Activated T-helper 9 cell treated with anti-CD3 and anti-CD28 coated beads, Interleukin-2, amount 50 U/mL, for 16 hours (primary cell): ENCODE measurements at regions not wholly inside any gene's neighbourhood (a gene's known extent, or its start where the extent isn't known, plus 50 kb on each side); places are given as distances from the start of the nearest gene placed in this dataset.
A peak's percentile ranks its signal among the peaks of the same experiment; 100 is the strongest.

ENCODE experiments used
- DNase-seq: peaks from one replicate; pipeline ENCODE4 v3.0.0-alpha.2; 2020; ENCODE audit warnings: low read depth

DNA sequence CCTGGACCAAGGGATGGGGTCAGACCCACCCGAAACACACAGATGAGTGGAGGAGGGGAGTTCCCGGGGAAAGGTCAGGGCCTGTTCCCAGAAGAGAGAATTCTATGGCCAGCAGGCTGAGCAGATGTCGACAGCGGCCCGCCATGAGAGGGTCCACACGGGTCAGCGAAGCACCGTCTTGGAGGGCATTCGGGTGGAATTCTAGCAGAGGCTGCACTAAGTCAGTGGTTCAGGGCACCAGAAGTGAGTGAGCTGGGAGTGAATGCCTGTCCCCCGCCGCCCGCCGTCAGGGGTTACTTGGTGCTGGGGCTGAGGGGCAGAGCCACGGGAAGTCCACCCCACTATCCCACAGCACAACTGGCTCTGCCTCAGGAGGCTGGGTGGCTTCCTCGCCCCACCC, 96.2 kb upstream of the VSTM2B start:
- DNase-seq: no peak

DNA sequence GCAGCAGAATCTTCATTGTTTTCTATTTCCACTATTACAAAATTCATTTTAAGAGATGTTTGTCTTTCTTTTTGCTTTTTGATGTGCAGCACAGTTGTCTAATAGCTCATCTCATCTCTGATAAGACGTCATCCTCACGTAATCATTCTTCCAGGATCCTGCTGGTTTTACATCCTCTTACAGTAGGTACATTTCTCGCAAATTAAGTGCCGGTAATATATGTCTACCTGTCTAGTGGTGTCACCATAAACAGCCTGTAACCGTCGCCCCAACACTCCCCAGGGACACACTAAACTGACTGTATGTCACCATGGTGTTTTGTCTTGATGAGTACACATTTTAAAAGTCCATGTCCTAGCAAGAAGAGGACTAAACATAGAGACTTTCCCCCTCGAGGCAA, 94.5 kb upstream of the VSTM2B start:
- DNase-seq: no peak

DNA sequence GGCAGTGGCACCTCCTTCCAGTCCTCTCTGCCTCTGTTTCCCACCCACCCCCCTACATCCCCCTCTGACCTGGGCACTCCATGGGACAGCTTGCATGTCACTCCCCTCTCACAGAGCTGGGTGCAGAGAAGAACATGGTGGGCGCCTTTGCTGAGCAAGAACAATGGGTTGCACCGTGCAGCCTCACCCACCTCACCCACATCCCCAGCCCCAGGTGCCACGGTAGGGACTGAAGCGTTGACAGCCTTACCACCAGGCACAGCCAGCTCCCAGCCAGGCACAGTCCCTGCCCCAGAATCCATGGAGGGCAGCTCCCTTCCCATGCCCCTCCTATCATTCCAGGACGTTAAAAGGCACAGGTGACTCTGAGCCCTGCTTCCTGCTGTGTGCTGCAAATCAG, 93.1 kb upstream of the VSTM2B start:
- DNase-seq: no peak

DNA sequence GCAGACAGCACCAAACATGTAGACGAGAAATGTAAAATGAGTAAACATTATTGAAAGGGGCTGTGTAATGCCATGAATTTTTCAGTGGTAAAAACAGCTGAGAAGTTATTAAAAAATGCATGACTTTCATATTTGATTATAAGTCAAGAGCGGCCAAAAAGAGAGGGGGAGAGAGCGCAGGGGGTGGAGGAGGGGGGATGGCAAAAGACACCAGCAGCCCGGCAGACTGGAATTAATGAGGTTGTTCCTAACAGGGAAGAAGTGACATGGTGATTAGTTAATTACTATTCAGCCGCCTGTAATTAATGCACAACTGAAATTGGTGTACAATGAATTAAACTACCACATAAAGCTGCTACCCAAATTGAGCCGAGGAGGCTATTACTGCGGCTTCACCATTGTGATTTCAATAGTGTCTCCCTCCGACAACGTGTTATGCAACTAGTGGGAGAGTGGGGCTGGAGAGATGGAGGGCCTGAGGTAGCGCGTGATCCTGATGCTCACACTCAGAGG, 89.1 kb upstream of the VSTM2B start:
- no peak for DNase-seq

DNA sequence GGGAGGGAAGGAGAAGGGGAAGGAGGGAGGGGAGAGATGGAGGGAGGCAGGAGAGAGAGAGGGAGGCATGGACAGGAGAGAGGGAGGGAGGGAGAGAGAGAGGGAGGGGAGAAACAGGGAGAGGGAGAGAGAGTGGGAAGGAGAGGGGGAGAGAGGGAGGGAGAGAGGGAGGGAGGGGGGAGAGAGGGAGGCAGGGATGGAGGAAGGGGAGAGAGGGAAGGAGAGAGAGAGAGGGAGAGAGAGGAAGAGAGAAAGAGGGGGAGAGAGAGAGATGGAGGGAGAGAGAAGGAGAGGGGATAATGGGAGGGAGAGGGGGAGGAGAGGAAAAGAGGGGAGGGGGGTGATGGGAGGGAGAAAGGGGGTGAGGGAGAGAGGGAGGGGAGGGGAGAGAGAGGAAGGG, 86.8 kb upstream of the VSTM2B start:
- DNase-seq: no peak

DNA sequence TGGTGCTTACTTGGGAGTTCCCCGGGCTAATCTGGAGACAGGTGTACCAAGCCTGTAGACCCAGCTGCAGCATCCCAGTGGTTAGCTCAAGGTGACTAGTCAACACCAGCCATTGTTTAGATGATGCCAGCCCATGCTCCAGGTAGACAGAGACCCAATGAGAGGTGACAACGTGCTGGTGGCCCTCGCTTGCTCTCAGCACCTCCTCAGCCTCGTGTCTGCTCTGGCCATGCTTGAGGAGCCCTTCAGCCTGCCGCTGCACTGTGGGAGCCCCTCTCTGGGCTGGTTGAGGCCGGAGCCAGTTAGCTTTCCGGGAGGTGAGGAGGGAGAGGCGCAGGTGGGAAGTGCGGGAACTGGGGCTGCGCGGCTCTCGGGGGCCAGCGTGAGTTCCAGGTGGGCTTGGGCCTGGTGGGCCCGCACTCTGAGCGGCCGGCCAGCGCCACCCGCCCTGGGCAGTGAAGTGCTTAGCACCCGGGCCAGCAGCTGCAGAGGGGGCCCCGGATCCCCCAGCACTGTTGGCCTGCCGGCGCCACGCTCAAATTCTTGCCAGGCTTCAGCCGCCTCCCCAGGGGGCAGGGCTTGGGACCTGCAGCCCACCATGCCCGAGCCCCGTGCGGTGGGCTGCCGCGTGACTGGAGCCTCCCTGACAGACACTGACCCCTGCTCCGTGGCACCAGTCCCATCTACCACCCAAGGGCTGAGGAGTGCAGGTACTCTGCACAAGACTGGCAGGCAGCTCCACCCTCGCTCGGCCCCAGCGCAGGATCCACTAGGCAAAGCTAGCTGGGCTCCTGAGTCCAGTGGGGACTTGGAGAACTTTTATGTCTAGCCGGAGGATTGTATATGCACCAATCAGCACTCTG, 85.9 kb upstream of the VSTM2B start:
- no peak for DNase-seq

DNA sequence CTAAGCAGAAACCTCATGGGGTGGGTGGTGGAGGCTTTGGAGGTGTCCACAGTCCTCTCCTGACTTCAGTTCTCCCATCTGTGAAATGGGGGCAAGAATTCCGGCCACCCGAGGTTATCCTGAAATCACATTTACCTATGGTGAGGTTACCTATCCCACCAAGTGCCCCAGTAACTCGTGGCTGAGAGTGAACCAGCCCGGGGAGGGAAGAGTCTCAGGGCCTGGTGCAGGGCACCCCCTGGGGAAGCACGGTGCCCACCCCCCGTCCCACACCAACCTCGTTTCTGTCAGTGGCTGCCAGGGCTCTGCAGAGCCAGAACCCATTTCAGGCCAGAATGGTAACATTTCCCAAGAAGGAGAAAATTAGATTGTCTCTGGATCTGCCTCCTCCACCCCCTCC, 83.7 kb upstream of the VSTM2B start:
- DNase-seq: no peak

DNA sequence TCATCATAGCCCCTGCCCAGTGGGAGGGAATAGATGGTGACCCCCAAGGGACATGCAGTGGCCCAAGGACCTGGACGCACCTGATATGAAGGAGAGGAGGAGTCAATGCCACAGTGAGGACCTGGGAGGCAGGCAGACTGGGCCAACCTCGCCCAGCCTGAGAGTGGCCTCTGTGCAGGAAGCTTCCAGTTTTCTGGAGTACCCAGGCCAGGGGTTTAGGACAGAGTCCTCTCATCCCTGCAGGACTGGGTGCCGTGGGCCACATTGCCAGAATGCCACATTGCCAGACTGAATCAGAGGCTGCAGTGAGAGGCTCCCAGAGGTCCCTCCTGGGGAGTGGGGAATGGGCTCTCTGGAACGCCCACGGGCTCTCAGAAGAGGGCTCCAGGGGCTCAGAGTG, 82.9 kb upstream of the VSTM2B start:
- DNase-seq: no peak

DNA sequence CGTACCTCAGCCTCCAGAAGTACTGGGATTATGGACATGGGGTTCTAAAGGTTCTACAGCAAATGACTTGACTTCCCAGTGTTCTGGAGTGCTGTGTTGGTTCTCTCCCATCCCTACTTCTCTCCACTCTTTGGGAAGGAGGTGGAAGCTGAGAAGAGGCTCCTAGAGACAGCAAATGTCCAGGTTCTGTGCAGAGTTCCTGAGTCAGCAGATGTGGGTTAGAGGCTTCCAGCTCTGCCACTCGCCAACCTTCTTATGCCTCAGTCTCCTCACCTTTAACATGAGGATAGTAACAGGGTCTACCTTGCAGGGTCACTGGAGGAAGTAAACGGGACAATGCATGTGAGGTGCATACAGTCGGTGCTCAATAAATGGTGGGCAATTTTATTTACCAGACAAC, 80.5 kb upstream of the VSTM2B start:
- no peak for DNase-seq

DNA sequence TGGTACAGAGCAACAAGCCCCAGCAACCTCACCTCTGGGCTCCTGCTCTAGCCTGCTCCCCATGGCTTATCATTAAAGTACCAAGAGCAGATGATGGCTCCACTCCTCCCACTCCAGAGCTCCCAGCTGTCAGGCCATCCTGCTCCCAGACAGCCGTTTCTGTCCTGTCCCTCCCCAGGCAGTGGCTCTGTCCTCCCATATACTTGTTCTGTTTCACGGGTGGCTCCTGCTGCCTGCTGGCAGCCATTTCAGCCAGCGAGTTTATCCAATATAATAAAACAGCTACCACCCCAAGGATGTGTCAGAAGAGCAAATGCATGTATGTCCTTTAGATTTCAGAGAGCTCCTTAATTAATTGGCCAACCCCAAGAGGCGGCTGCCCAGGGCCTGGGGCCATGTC, 79.4 kb upstream of the VSTM2B start:
- no peak for DNase-seq

DNA sequence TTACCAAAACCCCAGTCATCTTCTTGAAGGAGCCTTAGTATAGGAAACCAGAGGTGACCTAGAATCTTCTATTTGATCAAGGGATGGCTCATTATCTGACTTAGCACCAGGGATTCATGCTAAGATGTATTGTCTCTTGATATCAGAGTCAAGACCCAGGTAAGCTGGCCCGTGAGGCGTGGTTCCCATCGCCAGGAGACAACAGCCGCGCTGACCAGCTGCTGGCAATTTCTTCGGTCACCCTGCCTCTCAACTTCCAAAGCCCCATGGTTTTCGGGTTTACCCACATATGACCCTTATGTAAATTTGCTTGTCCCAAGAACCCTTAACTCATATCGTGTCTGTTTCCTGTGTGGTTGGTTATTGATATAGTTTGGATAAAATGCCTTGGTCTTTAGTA, 77.7 kb upstream of the VSTM2B start:
- no peak for DNase-seq

DNA sequence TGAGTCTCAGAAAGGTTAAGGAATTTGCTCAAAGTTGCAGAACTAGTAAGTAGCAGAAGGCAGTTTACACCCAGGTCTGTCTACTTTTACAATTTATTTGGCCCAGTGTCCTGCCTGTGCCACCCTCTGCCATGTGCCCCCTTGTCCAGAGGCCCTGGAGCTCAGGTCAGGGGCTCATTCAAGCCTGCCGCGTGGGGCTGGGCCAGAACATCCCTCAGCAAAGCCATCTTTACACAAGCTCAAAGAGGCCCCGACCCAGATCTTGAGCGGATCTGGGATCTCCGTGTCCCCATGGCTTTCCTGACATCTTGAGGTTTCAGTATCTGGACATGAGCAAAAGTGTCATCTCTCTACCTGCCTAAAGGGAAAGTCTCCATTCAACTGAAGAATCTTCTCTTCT, 76.4 kb upstream of the VSTM2B start:
- DNase-seq: no peak

DNA sequence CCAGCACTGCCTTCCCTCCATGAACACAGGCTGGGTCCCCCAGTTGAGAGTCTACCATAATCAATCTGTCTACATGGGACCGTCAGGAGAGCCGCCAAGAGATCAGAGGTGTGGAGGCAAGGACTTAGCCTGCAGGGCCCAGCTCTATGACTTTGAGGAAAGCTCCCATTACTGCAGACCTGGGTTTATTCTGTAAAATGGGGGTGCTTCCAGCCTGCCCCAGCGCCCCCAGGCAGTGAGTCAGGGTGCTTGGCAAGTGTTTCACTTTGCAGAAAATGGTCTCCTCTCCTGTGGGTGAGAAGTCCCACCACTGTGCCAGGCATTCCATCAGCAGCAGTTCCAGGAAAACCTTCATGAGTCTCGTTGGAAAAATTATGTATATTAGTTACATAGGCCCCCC, 75.5 kb upstream of the VSTM2B start:
- DNase-seq: no peak

DNA sequence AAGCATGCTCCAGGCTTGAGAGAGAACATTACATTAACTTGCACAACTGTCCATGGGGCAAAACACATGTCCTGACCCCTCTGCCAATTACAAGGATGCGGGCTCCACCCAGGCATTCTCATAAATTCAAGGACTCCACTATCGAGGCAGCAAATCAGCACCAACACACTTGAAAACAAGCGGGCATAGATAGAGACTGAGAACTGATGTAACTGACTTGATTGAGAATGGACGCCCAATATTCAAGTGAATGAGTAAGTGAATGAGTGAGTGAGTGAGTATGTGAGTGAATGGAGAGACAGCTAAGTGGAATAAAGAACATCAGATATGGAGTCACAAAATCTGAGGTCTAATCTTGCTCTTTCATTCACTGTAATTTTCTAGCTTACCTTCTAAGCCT, 75.0 kb upstream of the VSTM2B start:
- no peak for DNase-seq

DNA sequence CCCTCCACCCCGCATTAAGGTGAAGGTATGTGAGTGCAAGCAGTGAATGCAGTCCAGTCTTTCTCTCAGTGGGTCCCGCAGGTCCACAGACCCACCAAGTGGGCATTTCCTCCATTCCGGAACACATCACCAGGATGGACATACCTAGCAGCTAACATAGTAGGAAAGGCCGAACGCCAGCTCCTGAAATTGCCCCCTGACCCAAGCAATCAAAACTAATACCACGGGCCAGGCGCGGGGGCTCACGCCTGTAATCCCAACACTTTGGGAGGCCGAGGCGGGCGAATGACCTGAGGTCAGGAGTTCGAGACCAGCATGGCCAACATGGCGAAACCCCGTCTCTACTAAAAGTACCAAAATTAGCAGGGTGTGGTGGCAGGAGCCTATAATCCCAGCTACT, 71.7 kb upstream of the VSTM2B start:
- DNase-seq: no peak

DNA sequence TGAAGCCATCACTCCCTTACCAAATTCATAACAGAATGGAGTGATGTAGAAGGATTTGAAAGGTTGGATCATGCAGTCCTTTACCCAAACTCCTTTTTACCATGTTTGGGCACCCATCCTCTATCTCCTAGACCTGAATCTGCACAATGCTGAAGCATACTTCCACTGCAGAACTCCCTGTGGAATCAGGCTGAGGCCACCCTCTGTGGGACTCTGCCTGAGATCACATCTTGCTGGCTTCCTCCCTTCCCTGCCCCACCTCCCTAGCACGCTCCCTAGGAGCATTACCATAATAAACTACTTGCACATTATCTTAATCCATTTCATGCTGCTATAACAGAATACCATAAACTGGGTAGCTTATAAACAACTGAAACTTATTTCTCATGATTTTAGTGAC, 68.4 kb upstream of the VSTM2B start:
- DNase-seq: no peak

DNA sequence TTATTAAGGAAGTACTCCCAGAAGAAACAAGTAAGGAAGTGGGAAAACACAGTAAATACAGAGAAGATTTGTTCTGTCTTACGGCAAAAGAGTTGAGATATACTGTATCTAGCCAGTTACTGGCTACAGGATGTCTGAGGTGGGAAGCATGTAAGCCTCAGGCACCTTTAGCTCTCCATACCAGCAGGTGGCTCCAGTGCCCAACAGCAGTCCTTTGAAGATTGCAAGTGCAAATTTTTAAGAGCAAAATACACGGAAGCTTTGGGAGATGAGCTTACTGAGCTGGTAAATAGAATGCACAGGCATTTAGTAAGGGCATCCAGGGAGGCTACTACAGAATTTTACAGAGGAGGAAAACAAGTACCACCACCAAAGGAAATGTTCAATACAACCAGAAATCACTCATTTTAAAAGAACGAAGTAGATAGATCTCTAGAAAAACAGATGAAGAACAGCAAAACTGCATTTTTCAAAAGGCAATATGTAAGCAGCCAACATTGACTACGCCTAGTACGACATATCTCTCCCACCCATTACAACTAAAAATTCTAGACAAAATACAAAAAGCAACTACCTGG, 57.9 kb upstream of the VSTM2B start:
- DNase-seq: peak; percentile 4

DNA sequence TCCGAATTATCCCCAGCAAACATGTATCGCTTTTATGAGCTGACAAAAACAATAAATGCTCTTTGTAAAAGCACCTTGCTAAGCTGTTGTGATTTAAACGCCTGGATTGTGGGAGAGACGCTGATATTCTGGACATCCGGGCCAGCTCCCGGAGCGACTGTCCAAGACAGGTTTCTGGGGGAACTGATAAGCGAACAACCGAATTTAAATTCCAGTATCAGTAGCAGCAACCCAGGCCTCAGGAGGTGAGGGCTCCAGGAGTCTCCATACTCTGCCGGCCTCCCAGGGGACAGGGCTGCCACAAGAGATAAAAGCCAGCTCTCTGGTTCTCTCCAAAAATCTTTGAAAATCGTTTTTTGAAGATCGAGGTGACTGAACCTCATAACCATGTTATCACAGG, 50.3 kb upstream of the VSTM2B start:
- DNase-seq: no peak
